ENCODE measurements at regions not wholly inside any gene's neighbourhood (a gene's known extent, or its start where the extent isn't known, plus 50 kb on each side); places are given as distances from the start of the nearest gene placed in this dataset.

DNA sequence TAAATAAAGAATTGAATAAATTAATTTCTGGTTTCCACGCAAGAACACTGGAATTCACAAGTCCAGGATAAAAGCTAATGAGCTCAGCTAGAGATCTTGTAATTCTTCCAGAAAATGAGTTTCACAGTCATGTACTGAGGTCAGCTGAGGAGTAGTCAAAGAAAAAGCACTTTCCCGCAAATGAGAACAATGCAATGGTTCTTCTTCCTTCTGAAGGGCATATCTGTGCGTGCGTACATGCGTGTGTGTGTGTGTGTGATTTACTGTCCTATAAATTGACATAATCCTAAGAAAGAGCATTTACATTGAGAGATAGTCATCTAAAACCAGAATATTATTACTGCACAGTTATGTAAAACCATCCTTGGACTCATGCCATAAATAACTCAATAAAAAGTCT lies 968.9 kb upstream of the EYS start:
- TF ChIP-seq EZH2 (IDR thresholded peaks at IDR 0.05; ENCODE audit: borderline replicate concordance, low read depth, low read length, severe bottlenecking), result no peak
- TF ChIP-seq, protein P1, sequence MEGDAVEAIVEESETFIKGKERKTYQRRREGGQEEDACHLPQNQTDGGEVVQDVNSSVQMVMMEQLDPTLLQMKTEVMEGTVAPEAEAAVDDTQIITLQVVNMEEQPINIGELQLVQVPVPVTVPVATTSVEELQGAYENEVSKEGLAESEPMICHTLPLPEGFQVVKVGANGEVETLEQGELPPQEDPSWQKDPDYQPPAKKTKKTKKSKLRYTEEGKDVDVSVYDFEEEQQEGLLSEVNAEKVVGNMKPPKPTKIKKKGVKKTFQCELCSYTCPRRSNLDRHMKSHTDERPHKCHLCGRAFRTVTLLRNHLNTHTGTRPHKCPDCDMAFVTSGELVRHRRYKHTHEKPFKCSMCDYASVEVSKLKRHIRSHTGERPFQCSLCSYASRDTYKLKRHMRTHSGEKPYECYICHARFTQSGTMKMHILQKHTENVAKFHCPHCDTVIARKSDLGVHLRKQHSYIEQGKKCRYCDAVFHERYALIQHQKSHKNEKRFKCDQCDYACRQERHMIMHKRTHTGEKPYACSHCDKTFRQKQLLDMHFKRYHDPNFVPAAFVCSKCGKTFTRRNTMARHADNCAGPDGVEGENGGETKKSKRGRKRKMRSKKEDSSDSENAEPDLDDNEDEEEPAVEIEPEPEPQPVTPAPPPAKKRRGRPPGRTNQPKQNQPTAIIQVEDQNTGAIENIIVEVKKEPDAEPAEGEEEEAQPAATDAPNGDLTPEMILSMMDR (IDR thresholded peaks at IDR 0.05; ENCODE audit: borderline replicate concordance, extremely low read depth, low read length, poor library complexity, severe bottlenecking), result no peak
- H3K4me1 ChIP-seq (ENCODE audit: insufficient read depth, low read length), result no peaks in the 10 kb centered on the region
- no peaks in the 10 kb centered on the region for H3K36me3 ChIP-seq (ENCODE audit: insufficient read depth, low read length)
- H3K4me3 ChIP-seq (ENCODE audit: low read depth in 1 of 2, low read length in 2 of 2), result no peak overlapping the region
- H3K9me3 ChIP-seq (ENCODE audit: insufficient read depth, low read length, severe bottlenecking), result no peaks in the 10 kb centered on the region
- H3K9ac ChIP-seq (ENCODE audit: low read depth, low read length), result no peak overlapping the region
- no peaks in the 10 kb centered on the region for H3K27me3 ChIP-seq (ENCODE audit: insufficient read depth, low read length, poor library complexity)
- no peaks in the 10 kb centered on the region for H4K20me1 ChIP-seq (ENCODE audit: insufficient read depth, low read length)
- no peak overlapping the region for H2AFZ ChIP-seq (ENCODE audit: low read depth, low read length)
- H3K27ac ChIP-seq (ENCODE audit: low read length), result no peak overlapping the region
- no peak for DNase-seq
- H3K4me2 ChIP-seq (ENCODE audit: insufficient read depth, low read length), result no peak overlapping the region
- ATAC-seq (ENCODE audit: insufficient read depth, low read depth), result no peak
- H3K79me2 ChIP-seq (ENCODE audit: insufficient read depth, low read length), result no peaks in the 10 kb centered on the region

DNA sequence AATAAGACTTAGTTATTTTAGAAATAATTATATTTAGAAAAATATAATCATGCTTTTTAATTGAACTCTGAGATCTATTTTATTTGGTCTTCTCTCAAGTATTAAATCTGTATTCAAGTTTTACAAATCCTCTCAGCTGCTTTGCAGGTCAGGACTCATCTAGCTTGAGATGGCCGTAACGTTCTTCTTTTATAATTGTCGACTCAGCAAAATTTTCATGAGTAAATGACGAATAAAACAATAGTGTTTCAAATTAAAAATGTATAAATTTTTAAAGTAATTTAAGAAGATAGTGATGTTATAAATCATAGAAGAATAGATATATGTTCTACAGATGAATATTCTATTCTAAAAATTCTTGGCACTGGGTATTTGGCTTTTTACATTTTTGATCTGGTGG lies 957.1 kb upstream of the EYS start:
- Histone ChIP-seq H3K9ac (ENCODE audit: low read depth, low read length) (no peak overlapping the region), H3K9me3 (ENCODE audit: insufficient read depth, low read length, severe bottlenecking) (no peaks in the 10 kb centered on the region), H4K20me1 (ENCODE audit: insufficient read depth, low read length) (no peaks in the 10 kb centered on the region), H3K36me3 (ENCODE audit: insufficient read depth, low read length) (no peaks in the 10 kb centered on the region), H3K4me2 (ENCODE audit: insufficient read depth, low read length) (no peak overlapping the region), H3K27me3 (ENCODE audit: insufficient read depth, low read length, poor library complexity) (no peaks in the 10 kb centered on the region), H3K79me2 (ENCODE audit: insufficient read depth, low read length) (no peaks in the 10 kb centered on the region), H3K4me1 (ENCODE audit: insufficient read depth, low read length) (no peaks in the 10 kb centered on the region), H3K4me3 (ENCODE audit: low read depth in 1 of 2, low read length in 2 of 2) (no peak overlapping the region), H2AFZ (ENCODE audit: low read depth, low read length) (no peak overlapping the region), H3K27ac (ENCODE audit: low read length) (no peak overlapping the region)
- DNase-seq (no peak), ATAC-seq (ENCODE audit: insufficient read depth, low read depth) (no peak)
- TF ChIP-seq EZH2 (IDR thresholded peaks at IDR 0.05; ENCODE audit: borderline replicate concordance, low read depth, low read length, severe bottlenecking), result no peak
- TF ChIP-seq, protein P1 (IDR thresholded peaks at IDR 0.05; ENCODE audit: borderline replicate concordance, extremely low read depth, low read length, poor library complexity, severe bottlenecking), result no peak

DNA sequence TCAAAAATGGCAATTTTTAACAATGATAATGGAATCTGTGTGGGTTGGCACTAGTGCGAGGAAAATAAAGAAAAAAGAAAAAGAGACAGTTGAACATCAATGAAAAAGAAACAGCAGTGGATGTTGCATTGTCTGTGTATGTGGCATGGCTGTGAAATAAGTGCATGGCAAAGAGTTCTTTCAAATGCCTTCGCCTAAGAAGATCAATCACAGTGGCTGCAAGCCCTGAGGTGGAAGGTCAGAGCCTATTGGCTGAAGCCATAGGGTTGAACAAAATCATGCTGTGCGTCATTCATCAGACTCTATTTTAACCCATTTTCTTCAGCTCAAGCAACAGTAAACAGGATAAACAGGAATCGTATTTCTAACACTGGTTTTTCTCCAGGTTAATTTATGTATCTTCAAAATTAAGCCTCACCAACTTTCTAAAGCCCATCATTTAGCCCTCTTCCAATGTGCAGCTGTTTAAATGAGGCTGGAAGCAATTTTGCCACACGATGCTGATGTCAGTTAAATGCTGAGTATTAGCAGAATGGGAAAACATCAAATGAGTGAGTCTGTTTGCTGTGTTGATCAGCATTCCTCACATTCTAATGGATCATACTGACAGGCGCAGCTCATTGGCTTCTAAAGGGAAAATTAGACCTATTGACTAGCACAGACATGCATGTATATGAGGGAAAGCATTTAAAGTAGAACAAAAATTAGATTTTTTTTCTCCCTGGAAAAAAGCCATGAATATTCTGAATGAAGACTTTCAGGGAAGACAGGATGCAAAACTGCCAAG lies 955.9 kb upstream of the EYS start:
- TF ChIP-seq EZH2 (IDR thresholded peaks at IDR 0.05; ENCODE audit: borderline replicate concordance, low read depth, low read length, severe bottlenecking), result no peak
- TF ChIP-seq, protein P1 (IDR thresholded peaks at IDR 0.05; ENCODE audit: borderline replicate concordance, extremely low read depth, low read length, poor library complexity, severe bottlenecking), result no peak
- Histone ChIP-seq H4K20me1 (ENCODE audit: insufficient read depth, low read length) (no peaks in the 10 kb centered on the region), H3K9ac (ENCODE audit: low read depth, low read length) (no peak overlapping the region), H3K4me1 (ENCODE audit: insufficient read depth, low read length) (no peaks in the 10 kb centered on the region), H3K4me2 (ENCODE audit: insufficient read depth, low read length) (no peak overlapping the region), H3K27me3 (ENCODE audit: insufficient read depth, low read length, poor library complexity) (no peaks in the 10 kb centered on the region), H3K79me2 (ENCODE audit: insufficient read depth, low read length) (no peaks in the 10 kb centered on the region), H3K9me3 (ENCODE audit: insufficient read depth, low read length, severe bottlenecking) (no peaks in the 10 kb centered on the region), H2AFZ (ENCODE audit: low read depth, low read length) (no peak overlapping the region), H3K27ac (ENCODE audit: low read length) (no peak overlapping the region), H3K36me3 (ENCODE audit: insufficient read depth, low read length) (no peaks in the 10 kb centered on the region), H3K4me3 (ENCODE audit: low read depth in 1 of 2, low read length in 2 of 2) (no peak overlapping the region)
- no peak for ATAC-seq (ENCODE audit: insufficient read depth, low read depth)
- DNase-seq, result no peak
